IPS DF 19.7 (cell line): ENCODE measurements at regions not wholly inside any gene's neighbourhood (a gene's known extent, or its start where the extent isn't known, plus 50 kb on each side); places are given as distances from the start of the nearest gene placed in this dataset.

Experiments used
- DNase-seq: peaks from one replicate; pipeline ENCODE4 v3.0.0-alpha.2; 2013; ENCODE audit warnings: low read depth, low spot score

GRCh38 chr2:18663861-18664260, 74.5 kb upstream of the NT5C1B start:
- DNase-seq, result no peak

- no peak for DNase-seq
Measured at GRCh38 chr2:18662689-18663088, 73.3 kb upstream of the NT5C1B start.

- no peak for DNase-seq
Measured at GRCh38 chr2:18659915-18660314, 70.5 kb upstream of the NT5C1B start.

- DNase-seq, result no peak
Measured at GRCh38 chr2:18656048-18656447, 66.7 kb upstream of the NT5C1B start.

GRCh38 chr2:18651842-18652774, 62.7 kb upstream of the NT5C1B start:
- DNase-seq, result no peak

GRCh38 chr2:18650221-18650620, 60.9 kb upstream of the NT5C1B start:
- no peak for DNase-seq

GRCh38 chr2:18649502-18650135, 60.2 kb upstream of the NT5C1B start:
- DNase-seq, result no peak

- no peak for DNase-seq
Measured at GRCh38 chr2:18648161-18648560, 58.8 kb upstream of the NT5C1B start.

GRCh38 chr2:18647731-18648130, 58.4 kb upstream of the NT5C1B start:
- DNase-seq, result no peak

GRCh38 chr2:18645315-18645714, 55.9 kb upstream of the NT5C1B start:
- no peak for DNase-seq

- no peak for DNase-seq
Measured at GRCh38 chr2:18644115-18644462, 54.7 kb upstream of the NT5C1B start.

GRCh38 chr2:18643326-18644114, 54.2 kb upstream of the NT5C1B start:
- no peak for DNase-seq

- no peak for DNase-seq
Measured at GRCh38 chr2:18641823-18642222, 52.5 kb upstream of the NT5C1B start.

GRCh38 chr2:18639756-18640453, 50.5 kb upstream of the NT5C1B start:
- DNase-seq, result no peak
